Common myeloid progenitor, CD34-positive (primary cell): ENCODE measurements at regions not wholly inside any gene's neighbourhood (a gene's known extent, or its start where the extent isn't known, plus 50 kb on each side); places are given as distances from the start of the nearest gene placed in this dataset.
"Not testable (repeated sequence)": the region's sequence is repeated elsewhere in the genome, so short reads cannot be mapped to it uniquely, and the experiment has no call there.

Experiments
- CTCF ChIA-PET: fragments of 350-600 bp; sonication (Branson Sonifier 250); formaldehyde crosslinking; loops from one replicate; lab custom pipeline; 2021; ENCODE audit warnings: antibody characterized with exemption; lab: Charles Lee
- POLR2A ChIA-PET: fragments of 350-600 bp; sonication (Branson Sonifier 250); formaldehyde crosslinking; loops from one replicate; lab custom pipeline; 2021; ENCODE audit warnings: antibody characterized with exemption; lab: Charles Lee
- DNase-seq, 3 donors: peaks; one replicate each; pipeline versions ENCODE4 v3.0.0 to v3.0.0-alpha.2; 2013
- H3K27ac ChIP-seq, 2 experiments: 1 replicate in 1 of 2; 2 replicates in 1 of 2; pipeline ENCODE4 v1.7.0; 2013; ENCODE audit warnings: inconsistent platforms in 2 of 2, low read length in 2 of 2, mild to moderate bottlenecking in 2 of 2, low read depth in 1 of 2, moderate library complexity in 1 of 2; ENCODE audit not compliant: severe bottlenecking in 2 of 2, insufficient read depth in 1 of 2, poor library complexity in 1 of 2
- H3K27me3 ChIP-seq, 5 experiments: replicated peaks in 2 of 5; 1 replicate in 3 of 5; 2 replicates in 2 of 5; pipeline versions ENCODE4 v1.6.1 to v1.7.0; 2013; ENCODE audit warnings: low read length in 4 of 5, mild to moderate bottlenecking in 2 of 5, moderate library complexity in 2 of 5, inconsistent platforms in 1 of 5; ENCODE audit not compliant: insufficient read depth in 5 of 5, control insufficient read depth in 4 of 5
- H3K36me3 ChIP-seq, 4 experiments: 1 replicate in 2 of 4; 2 replicates in 2 of 4; pipeline versions ENCODE4 v1.6.1 to v1.7.0; 2013; ENCODE audit warnings: low read length in 3 of 4, control low read depth in 1 of 4, mild to moderate bottlenecking in 1 of 4; ENCODE audit not compliant: control insufficient read depth in 4 of 4, insufficient read depth in 4 of 4
- H3K4me1 ChIP-seq, 4 experiments: 1 replicate in 3 of 4; 2 replicates in 1 of 4; pipeline versions ENCODE4 v1.6.1 to v1.7.1; 2013; ENCODE audit warnings: low read length in 3 of 4, mild to moderate bottlenecking in 3 of 4, control low read depth in 1 of 4, inconsistent platforms in 1 of 4, moderate library complexity in 1 of 4; ENCODE audit not compliant: control insufficient read depth in 4 of 4, insufficient read depth in 4 of 4; ENCODE audit errors: control extremely low read depth in 1 of 4
- H3K4me3 ChIP-seq, 7 experiments: 1 replicate in 4 of 7; 2 replicates in 3 of 7; pipeline versions ENCODE4 v1.5.1 to v1.7.0; 2013; ENCODE audit warnings: mild to moderate bottlenecking in 7 of 7, low read length in 6 of 7, moderate library complexity in 6 of 7, inconsistent platforms in 2 of 7, low read depth in 2 of 7, control low read depth in 1 of 7; ENCODE audit not compliant: insufficient read depth in 4 of 7, control insufficient read depth in 1 of 7; ENCODE audit errors: extremely low read depth in 1 of 7
- H3K9me3 ChIP-seq, 5 experiments: 1 replicate in 4 of 5; 2 replicates in 1 of 5; pipeline versions ENCODE4 v1.6.1 to v1.7.1; 2013; ENCODE audit warnings: low read length in 4 of 5, mild to moderate bottlenecking in 2 of 5, inconsistent platforms in 1 of 5, low read depth in 1 of 5, moderate library complexity in 1 of 5; ENCODE audit not compliant: control insufficient read depth in 4 of 5, insufficient read depth in 2 of 5; ENCODE audit errors: control extremely low read depth in 1 of 5
- WGBS: methylation state at CpG from one replicate; pipeline ENCODE4 v1.1.5; 2013; ENCODE audit not compliant: insufficient coverage; 5-methylcytosine and 5-hydroxymethylcytosine counted together

- DNase-seq: no peak
- Histone ChIP-seq H3K36me3 (no peaks in the 10 kb centered on the region), H3K27me3 (no peaks in the 10 kb centered on the region), H3K4me3 (no peak overlapping the region), H3K9me3 (no peaks in the 10 kb centered on the region), H3K4me1 (peaks cover 4 to 14% (median 8%) of the 10 kb centered on the region in 4 experiments), H3K27ac (no peak overlapping the region)
- ChIA-PET POLR2A (no interaction called here), CTCF (no interaction called here)
- WGBS: no CpG with 5 or more reads among the region's 1 CpG
Measured at GRCh38 chr4:155582041-155582440, 84.6 kb upstream of the GUCY1A1 start.

DNA sequence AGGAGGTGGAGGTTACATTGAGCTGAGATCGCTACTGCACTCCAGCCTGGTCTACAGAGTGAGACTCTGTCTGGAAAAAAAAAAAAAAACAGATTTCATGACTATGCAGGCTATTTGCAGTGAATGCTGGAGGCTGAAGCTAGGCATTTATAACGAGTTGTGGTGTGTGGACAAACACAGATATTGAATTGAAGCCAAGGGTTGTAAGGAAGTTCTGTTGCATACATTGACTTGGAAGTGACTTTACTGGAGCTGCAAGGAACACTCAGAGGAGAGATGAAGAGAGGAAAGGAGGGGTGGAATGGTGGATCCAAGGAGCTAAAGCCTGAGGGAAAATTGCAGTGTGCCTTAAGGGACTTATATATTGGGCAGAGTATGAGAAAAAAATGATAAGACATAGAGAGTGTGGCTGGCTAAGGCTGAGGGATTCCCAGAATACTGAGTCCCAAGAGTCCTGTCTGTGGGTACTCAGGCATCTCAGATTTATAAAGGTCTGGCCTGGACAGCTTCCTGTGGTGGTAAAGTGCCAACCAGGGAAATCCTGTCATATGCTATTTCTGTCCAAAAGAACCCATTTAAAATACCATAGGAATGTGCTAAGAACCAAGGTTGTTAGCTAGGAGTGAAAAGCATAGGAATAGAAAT, 87.8 kb upstream of the GUCY1A1 start:
- ChIA-PET POLR2A (no interaction called here), CTCF (interaction anchor here (1.2 kb wide), 1 partner anchor 9 kb away, joined by 3 read pairs; no protein-coding TSS in a partner anchor)
- peaks cover 4 to 14% (median 8%) of the 10 kb centered on the region in 4 experiments for H3K4me1 ChIP-seq
- H3K27ac ChIP-seq: no peak overlapping the region
- no peaks in the 10 kb centered on the region for H3K36me3 ChIP-seq
- no peaks in the 10 kb centered on the region for H3K27me3 ChIP-seq
- H3K9me3 ChIP-seq: no peaks in the 10 kb centered on the region
- WGBS: 17% methylated on average over 1 of the region's 2 CpGs
- H3K4me3 ChIP-seq: no peak overlapping the region
- DNase-seq: no peak

DNA sequence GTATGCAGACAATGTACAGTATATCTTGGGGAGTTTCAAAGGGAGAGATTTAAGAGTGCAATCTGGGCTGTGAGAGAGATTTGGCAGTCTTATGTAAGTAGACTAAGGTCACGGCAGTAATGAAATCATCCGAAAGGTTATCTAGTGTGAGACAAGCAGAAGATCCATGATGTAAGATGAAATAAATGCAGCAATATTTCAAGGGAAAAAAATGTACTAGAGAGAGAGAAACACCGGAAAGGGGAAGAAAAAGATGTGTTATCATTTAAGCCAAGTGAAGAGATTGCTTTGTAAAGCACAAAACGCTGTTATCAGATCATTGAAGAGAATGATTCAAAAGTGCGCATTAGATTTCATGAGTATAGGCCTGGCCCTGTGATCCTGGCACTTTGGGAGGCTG, 88.4 kb upstream of the GUCY1A1 start:
- peaks cover 2 to 8% (median 7%) of the 10 kb centered on the region in 4 experiments for H3K4me1 ChIP-seq
- H3K4me3 ChIP-seq: no peak overlapping the region
- CTCF ChIA-PET: interaction anchor here (1.2 kb wide), 1 partner anchor 8 kb away, joined by 3 read pairs; no protein-coding TSS in a partner anchor
- H3K36me3 ChIP-seq: no peaks in the 10 kb centered on the region
- peaks cover 0 to 1% (median 0%) of the 10 kb centered on the region in 5 experiments for H3K9me3 ChIP-seq
- DNase-seq: no peak
- H3K27ac ChIP-seq: no peak overlapping the region
- POLR2A ChIA-PET: no interaction called here
- H3K27me3 ChIP-seq: no peaks in the 10 kb centered on the region
- WGBS: 84% methylated on average over 5 of the region's 5 CpGs

- H3K36me3 ChIP-seq, H3K4me1 ChIP-seq, H3K27me3 ChIP-seq, H3K9me3 ChIP-seq, DNase-seq, H3K27ac ChIP-seq, POLR2A ChIA-PET, H3K4me3 ChIP-seq, CTCF ChIA-PET: not testable (repeated sequence)
- no CpG with 5 or more reads among the region's 1 CpG for WGBS
Measured at GRCh38 chr4:155574329-155574728, 92.3 kb upstream of the GUCY1A1 start.

DNA sequence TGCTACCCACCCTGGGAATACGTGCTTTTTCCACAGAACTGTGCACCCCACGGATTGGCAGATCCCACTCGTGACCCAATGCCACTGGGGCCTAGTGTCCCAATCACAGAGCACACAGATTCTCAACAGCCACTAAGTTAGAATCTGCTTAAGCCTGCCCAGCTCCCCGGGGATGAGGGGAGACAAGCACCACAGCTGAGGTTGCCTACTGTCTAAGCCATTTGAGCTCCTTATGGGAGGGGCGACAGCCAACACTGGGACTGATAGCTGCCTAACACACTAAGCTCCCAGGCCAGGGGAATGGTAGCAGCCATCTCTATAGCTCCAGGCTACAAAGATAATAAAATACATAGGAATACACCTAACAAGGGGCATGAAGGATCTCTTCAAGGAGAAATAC, 93.5 kb upstream of the GUCY1A1 start:
- POLR2A ChIA-PET: no interaction called here
- no peak overlapping the region for H3K4me3 ChIP-seq

DNA sequence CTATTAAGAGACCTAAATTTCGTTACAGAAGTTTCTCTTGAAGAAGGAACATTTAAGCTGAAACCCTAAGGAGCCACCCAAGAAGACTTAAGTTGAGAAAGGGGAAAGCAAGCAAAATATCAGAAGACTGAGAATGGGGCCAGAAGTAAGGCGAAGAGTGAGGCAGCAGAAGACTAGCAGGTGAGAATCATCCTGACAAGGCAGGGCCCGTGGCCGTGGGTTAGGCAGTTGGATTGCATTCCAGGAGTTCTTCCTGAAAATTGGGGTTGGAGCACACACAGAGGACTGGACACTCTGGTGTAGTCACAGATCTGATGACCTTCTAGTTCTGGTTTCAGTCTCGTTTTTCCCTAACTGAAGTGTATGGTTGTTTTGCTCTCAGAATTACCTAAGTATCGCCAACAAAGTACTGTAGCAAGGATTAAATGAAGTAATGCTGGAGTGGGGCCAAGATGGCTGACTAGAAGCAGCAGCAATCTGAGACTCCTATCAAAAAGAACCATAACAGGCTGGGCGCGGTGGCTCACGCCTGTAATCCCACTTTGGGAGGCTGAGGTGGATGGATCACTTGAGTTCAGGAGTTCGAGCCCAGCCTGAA, 94.4 kb upstream of the GUCY1A1 start:
- 97% methylated on average over 10 of the region's 10 CpGs for WGBS
- peaks cover 0 to 1% (median 0%) of the 10 kb centered on the region in 5 experiments for H3K9me3 ChIP-seq
- no peak for DNase-seq
- no peak overlapping the region for H3K4me3 ChIP-seq
- POLR2A ChIA-PET: no interaction called here
- no peaks in the 10 kb centered on the region for H3K36me3 ChIP-seq
- H3K4me1 ChIP-seq: no peaks in the 10 kb centered on the region
- no peak overlapping the region for H3K27ac ChIP-seq
- CTCF ChIA-PET: no interaction called here
- no peaks in the 10 kb centered on the region for H3K27me3 ChIP-seq

More for the DNA sequence above, 93.5 kb upstream of the GUCY1A1 start:
- CTCF ChIA-PET: no interaction called here
- no peak for DNase-seq
- no peaks in the 10 kb centered on the region for H3K36me3 ChIP-seq
- no peaks in the 10 kb centered on the region for H3K27me3 ChIP-seq
- 95% methylated on average over 4 of the region's 5 CpGs for WGBS
- no peaks in the 10 kb centered on the region for H3K4me1 ChIP-seq
- peaks cover 0 to 1% (median 0%) of the 10 kb centered on the region in 5 experiments for H3K9me3 ChIP-seq
- no peak overlapping the region for H3K27ac ChIP-seq

DNA sequence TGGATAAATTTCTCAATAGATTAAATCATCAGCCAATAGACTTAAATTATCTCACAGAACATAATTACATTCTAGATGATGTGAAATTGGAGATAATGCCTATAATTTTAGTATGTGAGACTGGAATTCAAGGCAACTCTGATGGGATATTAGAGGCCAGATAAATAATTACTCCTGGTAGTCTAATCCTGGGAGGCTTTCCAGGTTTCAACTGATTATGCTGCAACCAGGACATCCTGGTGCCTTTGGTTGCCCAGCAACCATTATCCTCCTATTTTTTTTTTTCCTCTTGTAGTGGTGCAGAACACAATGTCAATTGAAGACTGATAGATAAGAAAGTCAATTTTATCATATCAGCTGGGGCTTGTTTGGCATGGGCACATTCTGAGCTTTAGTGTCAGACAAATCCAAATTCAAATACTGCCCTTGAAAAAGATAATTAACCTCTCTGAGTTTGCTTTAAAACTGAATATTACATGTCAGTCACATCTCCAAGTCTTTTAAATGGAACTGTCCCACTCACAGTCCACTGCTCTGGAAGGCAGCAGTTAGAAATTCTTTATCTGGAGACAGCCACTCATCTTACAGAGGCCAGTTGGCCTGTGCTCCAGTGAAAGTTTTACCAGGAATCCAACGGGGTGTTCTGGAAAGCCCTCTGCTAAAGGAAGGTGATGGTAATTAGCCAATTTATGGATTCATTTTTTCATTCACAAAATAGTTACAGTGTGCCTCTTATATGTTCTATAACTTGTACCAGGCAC, 95.3 kb upstream of the GUCY1A1 start:
- Histone ChIP-seq H3K4me1 (no peaks in the 10 kb centered on the region), H3K27me3 (no peaks in the 10 kb centered on the region), H3K36me3 (no peaks in the 10 kb centered on the region), H3K4me3 (no peak overlapping the region), H3K9me3 (peaks cover 0 to 1% (median 0%) of the 10 kb centered on the region in 5 experiments), H3K27ac (no peak overlapping the region)
- no peak for DNase-seq
- no CpG with 5 or more reads among the region's 1 CpG for WGBS
- CTCF ChIA-PET: no interaction called here
- POLR2A ChIA-PET: interaction anchor here (0.6 kb wide), 1 partner anchor 32 kb away, joined by 4 read pairs; no protein-coding TSS in a partner anchor
